ENCODE measurements at regions not wholly inside any gene's neighbourhood (a gene's known extent, or its start where the extent isn't known, plus 50 kb on each side); places are given as distances from the start of the nearest gene placed in this dataset.
"Not testable (repeated sequence)": the region's sequence is repeated elsewhere in the genome, so short reads cannot be mapped to it uniquely, and the experiment has no call there.

DNA sequence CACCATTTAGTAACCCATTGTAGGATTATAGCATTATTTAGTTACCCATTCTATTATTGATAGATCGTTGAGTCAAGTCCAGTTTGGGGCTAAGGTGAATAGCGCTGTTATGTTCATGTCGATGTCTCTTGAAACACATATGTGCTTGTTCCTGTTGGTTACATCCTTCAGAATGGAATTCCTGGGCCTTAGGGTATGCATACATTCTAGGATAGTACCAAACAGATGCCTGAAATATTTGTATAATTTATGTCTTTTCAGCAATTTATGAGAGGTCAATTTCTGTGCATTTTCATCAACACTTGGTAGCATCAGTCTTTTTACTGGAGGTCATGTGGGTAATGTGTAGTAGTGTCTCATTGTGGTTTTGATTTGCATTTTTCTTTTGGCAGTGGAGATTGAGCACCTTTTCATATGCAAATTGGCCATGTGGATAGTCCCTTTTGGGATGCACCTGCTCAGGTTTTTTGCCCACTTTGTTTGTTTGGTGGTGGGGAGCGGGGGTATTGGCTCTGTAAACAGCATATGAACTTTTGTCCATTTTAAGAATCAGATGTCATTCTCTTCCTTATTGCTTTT, 104.2 kb downstream of the CDRT15L2 start:
- DNase-seq, result not testable (repeated sequence)

DNA sequence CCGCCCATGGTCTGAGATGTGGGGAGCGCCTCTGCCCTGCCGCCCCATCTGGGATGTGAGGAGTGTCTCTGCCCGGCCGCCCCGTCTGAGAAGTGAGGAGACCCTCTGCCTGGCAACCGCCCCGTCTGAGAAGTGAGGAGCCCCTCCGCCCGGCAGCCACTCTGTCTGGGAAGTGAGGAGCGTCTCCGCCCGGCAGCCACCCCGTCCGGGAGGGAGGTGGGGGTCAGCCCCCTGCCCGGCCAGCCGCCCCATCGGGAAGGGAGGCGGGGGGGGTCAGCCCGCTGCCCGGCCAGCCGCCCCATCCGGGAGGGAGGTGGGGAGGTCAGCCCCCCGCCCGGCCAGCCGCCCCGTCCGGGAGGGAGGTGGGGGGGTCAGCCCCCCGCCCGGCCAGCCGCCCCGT, 105.5 kb downstream of the CDRT15L2 start:
- DNase-seq, result not testable (repeated sequence)

DNA sequence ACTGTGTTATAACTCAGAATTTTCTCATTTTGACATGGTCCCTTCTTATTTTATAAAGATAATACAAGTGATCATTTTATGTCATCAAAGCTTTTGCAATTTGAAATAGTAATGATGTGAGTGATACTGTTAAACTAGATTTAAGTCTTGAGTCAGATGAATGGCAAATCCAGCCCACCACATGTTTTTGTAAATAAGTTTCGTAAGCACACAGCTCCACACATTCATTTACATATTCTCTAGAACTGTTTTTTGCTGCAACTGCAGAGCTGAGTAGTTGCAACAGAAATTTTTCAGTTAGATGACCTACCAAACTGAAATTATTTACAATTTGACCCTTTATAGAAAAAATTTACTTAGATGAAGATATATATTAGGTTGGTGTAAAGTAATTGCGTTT, 108.1 kb downstream of the CDRT15L2 start:
- not testable (repeated sequence) for DNase-seq

DNA sequence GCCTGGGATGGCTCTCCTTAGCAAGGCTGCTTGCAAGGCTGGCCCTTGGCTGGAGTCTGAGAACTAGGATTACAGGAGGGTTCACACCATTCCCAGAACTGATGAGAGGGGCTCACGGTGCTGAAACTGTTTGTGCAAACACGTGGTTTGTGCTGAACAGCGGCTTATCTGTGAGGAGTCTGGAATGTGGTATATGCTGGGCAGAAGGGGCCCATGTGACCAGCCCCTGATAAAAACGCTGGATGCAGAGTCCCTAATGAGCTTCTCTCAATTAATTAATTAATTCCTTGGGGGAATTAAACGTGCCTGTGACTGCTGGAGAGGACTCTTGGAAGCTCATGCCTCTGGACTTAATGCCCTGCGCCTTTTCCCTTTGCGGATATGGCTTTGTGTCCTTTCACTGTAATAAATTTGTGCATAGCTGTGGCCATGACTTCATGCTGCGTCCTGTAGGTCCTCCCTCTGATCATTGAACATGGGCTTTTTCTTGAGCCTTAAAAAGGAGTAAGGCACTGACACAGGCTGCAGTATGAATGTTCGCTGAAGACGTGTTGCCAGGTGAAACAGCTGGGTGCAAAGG, 109.7 kb downstream of the CDRT15L2 start:
- not testable (repeated sequence) for DNase-seq

DNA sequence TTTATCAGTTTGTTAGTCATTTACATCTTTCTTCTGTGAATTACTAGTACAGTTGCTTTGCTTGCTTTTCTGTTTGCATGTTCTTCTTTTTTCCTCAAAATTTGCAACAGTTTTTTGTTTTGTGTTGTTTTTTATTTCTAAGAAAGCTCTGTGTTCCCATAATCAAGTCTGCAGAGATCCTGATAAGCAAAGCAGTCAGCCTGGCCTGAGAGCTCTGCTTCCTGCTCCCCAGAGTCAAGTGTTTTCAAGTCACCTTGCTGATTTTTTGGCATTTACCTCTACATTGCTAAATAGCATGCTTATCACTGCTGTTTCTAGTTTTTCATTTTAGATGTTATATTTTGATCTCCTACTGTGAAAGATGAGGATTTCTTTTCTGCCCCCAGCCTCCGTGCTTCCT, 113.2 kb downstream of the CDRT15L2 start:
- DNase-seq, result not testable (repeated sequence)

DNA sequence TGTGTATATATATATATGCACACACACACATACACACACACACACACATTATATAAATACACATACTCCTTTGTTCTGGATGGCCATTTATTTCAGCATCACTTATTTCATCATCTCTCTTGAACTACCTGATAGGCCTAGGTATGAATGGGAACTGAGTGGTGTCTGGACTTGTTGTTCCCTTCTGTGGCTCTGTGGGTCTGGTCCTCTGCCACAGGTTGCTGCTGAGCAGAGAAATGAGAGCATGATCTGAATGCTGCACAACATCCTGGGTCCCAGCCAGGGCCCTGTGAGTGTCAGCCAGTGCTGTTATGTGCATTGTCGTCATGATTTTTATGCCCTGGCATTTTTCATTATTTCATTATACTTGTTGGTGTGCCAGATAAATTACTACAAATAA, 116.3 kb downstream of the CDRT15L2 start:
- DNase-seq, result not testable (repeated sequence)

DNA sequence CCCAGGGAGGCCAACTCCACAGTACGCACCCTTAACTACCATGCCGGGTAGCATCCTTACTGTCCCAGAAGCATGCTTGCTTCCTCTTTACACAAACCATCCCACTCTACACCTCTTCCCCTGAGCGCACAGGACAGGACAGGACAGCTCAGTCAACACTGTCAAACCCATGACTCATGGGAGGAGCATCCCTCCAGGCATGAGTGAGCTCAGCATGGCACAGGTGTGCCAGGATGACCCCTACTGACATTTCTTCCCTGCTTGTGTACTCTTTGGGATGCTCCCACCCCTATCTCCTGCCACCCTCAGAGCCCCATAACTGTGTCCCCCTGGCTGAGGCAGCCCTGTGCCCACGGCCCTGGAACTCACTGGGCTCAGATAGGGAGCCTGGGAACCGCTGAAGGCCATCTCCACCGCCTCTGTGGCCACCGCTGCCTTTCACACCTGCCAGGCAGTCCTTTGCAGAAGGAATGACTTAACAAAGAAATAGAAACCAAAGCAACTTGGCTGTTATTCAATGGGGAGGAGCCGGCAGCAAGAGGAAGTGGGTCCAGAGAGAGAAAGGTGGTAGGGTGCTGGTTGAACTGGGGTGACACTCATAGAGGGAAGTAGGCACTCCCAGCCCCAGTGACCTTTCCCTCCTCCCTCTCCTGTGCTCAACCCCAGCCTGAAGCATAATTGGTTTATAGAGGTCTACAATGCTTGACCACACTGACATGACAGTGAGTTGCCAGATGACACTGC, 119.1 kb downstream of the CDRT15L2 start:
- not testable (repeated sequence) for DNase-seq

DNA sequence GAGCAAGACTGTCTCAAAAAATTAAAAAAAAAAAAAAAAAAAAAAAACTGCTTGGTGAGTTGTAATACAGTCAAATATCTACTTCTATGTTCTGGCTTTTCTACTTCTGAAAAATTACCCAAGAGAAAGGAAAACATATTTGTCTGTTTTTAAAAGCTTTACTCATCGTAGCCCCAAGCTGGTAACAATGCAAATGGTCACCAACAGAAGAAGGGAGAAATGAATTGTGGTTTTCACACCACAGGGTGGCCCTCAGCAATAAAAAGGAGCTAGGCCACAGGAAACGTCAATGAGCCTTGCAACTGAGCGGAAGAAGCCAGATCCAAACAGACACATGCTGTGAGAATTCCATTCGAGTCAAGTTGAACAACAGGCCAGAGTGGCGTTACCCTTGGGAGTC, 121.0 kb downstream of the CDRT15L2 start:
- DNase-seq, result not testable (repeated sequence)

DNA sequence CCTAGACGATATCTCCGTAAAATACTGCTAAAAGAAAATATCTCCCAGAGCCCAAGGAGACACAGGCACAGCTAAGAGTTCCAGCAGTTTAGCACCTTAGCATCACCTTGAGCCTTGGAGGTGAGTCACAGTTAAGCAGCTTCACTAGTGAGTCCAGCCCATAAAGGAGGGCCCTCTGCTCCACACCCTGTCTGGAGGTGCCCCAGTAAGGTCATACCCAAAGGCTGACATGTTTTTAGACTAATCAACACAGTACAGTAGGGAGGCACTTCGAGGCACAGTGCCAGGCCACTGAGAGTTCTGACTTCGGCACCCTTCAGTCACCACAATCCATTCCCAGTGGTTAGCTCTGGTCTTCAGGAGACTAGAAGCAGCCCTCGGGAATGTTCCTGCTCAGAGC, 121.8 kb downstream of the CDRT15L2 start:
- DNase-seq, result not testable (repeated sequence)

DNA sequence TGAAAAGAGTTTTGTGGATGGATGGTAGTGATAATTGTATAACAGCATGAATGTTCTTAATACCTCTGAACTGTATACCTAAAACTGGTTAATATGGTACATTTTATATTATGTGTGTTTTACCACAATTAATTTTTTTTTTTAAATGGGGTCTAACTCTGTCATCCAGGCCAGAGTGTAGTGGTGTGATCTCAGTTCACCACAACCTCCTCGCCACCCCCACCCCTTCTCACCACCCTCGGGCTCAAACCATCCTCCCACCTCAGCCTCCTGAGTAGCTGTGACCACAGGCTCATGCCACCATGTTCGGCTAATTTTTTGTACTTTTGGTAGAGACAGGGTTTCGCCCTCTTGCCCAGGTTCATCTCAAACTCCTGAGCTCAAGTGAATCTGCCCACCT, 123.2 kb downstream of the CDRT15L2 start:
- no peak for DNase-seq

DNA sequence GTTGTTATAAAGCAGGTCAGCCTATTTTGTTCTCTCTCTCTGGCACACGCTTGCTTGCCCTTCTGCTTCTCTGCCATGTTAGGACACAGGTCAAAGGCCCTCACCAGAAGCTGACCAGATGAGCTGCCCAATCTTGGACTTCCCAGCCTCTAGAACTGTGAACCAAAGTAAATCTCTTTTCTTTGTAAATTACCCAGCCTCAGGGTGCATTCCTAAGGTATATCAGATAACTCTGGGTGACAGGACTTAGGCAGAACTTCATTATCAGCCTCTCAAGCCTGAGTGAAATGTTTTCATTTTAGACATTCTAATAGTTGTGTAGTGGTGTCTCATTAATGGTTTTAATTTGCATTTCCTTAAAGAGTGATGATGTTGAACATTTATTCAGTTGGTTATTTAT, 124.3 kb downstream of the CDRT15L2 start:
- no peak for DNase-seq

DNA sequence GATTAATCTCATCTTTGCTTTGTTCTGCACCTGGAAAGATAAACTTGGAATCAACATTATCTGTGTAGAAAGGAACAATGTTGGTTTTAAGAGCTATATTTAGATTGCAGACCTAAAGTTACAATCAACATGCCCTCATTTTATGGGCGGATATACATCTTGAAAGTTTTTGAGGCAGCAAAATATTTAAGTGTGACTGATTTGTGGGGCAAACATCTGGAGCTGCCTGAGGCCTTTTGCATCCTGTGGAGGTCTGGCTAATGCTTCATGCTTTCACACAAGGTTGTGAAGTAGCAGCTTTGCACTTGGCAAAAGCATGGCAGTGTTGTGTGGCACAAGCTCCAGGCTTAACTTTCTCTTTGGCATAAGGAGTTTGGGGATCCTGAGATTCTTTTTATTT, 125.7 kb downstream of the CDRT15L2 start:
- not testable (repeated sequence) for DNase-seq

DNA sequence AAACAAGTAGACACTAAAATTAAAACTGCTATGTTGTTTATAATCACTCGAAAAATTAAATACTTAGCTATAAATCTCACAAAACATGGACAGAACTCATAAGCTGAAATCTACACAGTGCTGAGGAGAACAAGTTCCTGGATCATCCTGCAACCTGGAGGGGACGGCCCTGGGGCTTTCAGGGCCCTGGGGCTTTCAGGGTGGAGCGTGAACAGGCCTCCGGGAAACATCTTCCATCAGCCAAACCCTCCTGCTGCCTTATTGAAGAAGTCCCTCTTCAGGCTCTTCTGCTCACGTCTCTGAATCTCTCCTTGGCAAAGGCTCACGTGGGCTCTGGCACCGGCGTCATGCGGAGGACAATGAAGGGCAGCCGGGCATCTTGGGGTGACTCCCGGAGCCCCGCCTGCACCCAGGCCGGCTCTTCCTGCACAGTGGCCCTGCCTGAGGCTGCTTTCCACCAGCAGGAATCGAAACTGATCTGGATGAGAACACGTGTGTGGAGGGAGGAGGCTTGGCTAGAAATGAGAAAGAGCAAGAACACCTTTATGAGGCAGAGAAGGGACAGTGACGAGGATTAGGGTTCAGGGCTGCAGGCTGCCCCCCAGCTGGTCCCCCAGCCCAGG, 127.3 kb downstream of the CDRT15L2 start:
- DNase-seq, result no peak

DNA sequence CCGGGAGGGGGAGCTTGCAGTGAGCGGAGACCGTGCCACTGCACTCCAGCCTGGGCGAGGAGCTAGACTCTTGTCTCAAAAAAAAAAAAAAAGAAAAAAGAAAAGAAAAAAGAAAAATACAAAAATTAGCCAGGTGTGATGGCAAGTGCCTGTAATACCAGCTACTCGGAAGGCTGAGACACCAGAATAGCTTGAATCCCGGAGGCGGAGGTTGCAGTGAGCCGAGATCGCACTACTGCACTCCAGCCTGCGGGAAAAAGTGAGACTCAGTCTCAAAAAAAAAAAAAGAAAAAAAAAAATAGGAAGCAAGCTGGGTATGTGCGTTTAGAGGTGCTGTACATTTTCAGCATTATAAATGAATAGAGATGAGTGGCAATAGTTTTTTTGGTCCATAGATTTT, 129.3 kb downstream of the CDRT15L2 start:
- not testable (repeated sequence) for DNase-seq

DNA sequence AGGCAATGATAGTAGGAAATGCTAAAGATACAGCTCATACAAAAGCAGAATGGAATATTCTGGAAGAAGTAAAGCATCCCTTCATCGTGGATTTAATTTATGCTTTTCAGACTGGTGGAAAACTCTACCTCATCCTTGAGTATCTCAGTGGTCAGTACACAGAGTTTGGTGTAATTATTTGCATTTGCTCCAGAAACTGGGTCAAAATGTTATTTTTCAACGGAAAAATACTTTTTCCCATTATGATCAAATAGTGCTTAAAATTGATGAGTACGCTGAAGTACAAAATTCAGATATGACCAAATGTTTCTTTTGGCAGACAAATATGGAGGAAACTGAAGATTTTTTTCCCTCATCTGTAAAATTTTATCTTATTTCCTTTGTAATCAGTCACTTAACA, 137.0 kb downstream of the CDRT15L2 start:
- DNase-seq, result not testable (repeated sequence)

DNA sequence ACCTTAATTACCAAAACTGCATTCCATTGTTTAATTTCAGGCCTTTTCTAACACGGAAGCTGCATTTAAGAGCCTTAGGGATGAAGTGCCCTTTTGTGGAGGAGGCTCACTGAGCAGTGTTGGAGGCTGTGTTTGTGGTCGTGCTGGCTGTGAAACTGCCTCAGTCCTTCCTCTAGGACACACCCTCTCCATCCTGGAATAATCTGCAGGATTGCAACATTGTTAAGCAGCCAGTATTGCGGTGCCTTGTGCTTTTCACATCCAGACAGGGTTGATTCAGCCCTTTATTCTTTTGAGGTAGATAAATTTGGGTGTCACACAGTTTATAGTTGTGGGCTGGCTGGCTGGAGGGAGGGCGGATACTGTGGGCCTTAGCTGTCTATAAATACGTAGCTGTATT, 141.6 kb downstream of the CDRT15L2 start:
- DNase-seq, result no peak

DNA sequence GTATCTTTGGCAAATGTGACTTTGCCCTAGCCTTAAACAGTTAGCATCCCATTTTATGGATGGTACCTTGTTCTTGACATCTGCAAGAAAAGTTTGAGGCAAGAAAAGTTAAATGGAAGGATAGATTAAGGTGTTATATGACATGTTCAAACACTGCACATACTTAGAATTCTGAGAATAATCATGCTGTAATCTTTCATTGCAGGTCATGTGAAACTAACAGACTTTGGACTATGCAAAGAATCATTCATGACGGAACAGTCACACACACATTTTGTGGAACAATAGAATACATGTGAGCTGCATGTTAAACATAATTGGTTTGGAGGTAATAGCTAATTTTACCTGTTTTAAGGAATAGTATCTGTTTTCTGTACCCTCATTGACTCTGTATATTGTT, 144.9 kb downstream of the CDRT15L2 start:
- DNase-seq, result not testable (repeated sequence)

DNA sequence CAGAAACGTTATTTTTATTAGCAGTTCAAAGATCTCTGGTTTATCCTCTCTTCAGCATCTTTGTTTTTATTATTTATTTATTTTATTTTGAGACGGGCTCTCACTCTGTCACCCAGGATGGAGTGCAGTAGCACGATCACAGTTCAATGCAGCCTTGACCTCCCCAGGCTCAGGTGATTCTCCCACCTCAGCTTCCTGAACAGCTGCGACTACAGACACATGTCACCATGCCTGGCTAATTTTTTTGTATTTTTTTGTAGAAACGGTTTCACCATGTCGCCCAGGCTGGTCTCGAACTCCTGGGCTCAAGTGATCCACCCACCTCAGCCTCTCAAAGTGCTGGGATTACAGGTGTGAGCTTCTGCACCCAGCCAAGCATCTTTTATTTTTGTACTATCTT, 147.7 kb downstream of the CDRT15L2 start:
- DNase-seq, result not testable (repeated sequence)

DNA sequence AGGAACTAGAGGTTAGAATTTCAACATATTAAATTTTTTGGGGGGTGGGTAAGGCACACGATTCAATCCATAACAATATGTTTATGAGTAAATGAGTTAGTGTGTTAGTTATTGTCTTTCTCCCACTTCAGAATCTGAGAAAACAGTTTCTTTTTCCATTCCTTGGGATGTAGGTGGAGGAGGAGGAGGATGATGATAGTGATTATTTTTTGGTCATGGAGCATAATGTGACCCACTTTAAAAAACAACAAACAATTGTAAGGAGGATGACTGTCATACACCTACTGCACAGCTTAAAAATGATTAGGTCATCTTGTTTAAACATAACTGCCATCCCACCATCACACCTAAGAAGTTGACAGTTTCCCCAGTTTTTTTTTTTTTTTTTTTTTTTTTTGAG, 148.7 kb downstream of the CDRT15L2 start:
- DNase-seq, result no peak

DNA sequence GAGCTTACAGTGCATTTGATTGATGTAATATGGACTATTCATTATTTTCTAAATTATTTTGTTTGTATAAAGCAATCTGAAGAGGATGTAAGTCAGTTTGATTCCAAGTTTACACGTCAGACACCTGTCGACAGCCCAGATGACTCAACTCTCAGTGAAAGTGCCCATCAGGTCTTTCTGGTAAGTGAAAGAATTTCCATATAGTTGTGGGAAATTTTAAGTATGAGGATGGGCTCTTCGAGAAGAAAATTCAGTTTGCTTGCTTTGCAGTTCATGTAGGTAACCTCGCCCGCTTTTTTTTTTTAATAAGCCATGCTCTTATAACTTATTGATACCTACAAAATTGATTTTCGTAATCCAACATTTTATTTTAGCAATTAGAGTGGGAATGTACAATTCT, 151.6 kb downstream of the CDRT15L2 start:
- DNase-seq, result not testable (repeated sequence)

DNA sequence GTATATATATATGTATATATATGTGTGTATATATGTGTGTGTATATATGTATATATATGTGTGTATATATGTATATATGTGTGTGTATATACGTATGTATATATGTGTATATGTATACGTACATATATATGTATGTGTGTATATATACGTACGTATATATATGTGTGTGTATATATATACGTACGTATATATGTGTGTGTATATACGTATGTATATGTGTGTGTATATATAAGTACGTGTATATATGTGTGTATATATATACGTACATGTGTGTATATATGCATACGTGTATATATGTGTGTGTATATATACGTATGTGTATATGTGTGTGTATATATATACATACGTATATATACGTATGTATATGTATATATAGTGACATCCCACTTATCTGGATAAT, 154.4 kb downstream of the CDRT15L2 start:
- DNase-seq, result no peak

DNA sequence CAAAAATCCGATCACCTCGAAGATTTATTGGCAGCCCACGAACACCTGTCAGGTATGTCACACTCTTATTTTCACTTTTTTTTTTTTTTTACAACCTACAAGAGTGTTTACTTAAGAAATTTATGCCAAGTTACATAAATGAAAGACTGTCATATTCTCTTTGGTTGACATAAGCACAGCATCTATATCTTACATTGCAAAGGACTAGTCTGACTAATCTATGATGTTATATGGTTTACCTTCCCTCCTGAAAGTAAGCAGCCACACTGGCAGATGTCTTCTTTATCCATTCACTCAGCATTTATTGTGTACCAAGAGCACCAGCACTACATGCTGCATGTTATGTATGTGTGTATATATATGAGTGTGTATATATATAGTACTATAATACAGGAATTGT, 156.3 kb downstream of the CDRT15L2 start:
- DNase-seq, result no peak

DNA sequence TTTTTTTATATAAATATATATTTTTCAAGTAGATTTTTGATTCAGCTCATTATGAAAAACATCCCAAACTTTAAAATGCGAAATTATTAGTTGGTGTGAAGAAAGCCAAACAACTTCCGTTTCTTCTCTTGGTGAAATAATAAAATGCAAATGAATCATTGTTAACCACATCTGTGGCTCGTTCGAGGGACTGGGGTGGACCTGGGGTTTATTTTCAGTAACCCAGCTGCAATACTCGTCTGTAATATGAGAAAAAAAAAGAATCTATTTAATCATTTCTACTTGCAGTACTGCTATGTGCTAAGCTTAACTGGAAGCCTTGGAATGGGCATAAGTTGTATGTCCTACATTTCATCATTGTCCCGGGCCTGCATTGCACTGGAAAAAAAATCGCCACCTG, 158.1 kb downstream of the CDRT15L2 start:
- DNase-seq, result not testable (repeated sequence)

DNA sequence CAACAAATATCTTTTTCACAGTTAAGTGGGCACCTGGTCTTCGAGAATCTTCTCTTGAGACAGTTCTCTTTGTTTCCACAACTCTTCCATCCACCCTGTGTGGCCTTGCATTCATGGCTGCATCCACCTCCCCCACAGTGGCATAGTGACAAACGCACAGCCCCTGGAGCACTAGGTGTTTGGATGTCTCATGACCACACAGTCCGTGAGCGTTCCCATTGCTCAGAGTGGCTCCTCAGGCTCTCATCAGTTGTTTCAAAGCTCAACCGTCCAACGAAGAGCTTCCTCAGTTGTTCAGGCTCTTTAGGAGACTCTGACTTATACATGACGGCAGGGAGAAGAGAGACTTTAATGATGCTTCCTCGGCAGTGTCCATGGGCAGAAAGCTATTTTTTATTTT, 191.6 kb downstream of the CDRT15L2 start:
- DNase-seq, result no peak

All from activated CD8-positive, alpha-beta memory T cell treated with anti-CD3 and anti-CD28 coated beads, Interleukin-2, amount 50 U/mL, for 48 hours (primary cell).